ENCODE measurements at regions not wholly inside any gene's neighbourhood (a gene's known extent, or its start where the extent isn't known, plus 50 kb on each side); places are given as distances from the start of the nearest gene placed in this dataset.

GRCh38 chr10:44627591-44628354 lies 242.9 kb upstream of the CXCL12 start:
- DNase-seq: no peak

DNA sequence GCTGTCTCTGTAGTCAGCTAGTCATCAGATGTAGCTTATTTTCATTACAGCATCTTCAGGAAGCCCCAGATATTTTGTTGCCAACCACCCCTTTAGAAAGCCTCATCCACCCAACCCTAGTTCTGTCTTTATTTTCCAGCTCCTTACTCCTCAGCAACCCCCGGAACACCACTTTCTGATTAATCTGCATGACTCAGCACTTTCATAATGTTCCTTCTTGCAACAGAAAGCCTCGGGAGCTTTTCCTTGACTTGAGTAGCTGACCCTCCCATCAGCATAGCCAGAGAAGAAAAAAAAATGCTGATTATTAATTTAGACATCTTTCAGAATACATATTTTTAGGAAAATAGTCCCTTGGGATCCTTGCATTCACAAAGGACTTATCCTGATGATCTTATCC lies 244.0 kb upstream of the CXCL12 start:
- DNase-seq: no peak

DNA sequence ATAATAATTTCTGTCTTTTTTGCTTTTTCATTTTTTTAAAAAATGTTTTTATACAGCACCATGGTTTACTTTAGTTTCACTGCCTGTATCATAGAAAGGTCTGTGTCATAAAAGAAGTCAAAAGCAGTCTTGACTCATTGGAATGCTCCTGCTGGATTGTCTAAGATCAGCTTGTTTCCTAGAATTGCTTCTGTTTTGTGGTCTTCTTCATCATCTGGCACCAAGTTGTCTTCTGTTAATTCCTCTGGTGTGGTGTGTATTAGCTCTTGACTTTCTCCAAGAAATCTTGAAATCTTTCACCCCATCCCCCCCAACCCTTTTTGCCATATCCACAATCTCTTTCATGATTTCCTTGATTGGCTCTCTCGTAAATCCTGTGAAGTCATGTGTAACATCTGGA lies 250.3 kb upstream of the CXCL12 start:
- DNase-seq: no peak

DNA sequence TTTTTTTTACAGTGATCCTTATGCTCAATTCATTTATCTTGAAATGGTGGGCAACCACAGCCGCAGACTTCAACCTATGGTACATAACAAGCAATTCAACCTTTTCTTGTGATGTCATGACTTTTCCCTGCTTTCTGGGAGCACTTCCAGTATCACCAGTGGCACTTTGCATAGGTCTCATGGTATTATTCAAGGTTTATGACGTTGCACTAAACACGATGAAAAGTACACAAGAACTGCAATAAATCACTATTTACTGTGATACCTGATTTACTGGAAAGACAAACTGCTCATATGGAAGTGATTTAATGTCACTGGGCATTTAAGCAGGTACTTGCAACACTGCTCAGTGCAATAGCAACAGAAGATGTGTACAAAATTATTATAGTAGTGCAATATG lies 251.7 kb upstream of the CXCL12 start:
- DNase-seq: no peak

- no peak for DNase-seq
These were observed 255.5 kb upstream of the CXCL12 start for GRCh38 chr10:44640429-44640828.

DNA sequence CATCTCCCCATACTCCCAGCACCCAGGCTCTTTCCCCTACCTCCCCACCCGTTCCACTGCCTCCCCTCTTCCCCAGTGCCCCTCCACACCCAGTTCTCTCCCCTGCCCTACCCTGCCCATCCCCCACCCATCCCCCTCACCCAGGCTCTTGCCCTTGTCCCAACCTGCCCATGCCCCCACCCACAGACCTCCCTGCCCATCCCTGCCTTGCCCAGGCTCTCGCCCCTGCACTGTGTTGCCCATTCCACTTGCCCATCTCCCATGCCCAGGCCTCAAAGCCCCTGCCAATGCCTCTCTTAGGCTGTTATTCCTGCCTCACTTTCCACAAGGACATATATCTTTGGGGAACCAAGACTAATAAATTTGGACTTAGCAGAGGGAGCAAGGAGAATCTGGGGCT lies 262.6 kb upstream of the CXCL12 start:
- DNase-seq: no peak

DNA sequence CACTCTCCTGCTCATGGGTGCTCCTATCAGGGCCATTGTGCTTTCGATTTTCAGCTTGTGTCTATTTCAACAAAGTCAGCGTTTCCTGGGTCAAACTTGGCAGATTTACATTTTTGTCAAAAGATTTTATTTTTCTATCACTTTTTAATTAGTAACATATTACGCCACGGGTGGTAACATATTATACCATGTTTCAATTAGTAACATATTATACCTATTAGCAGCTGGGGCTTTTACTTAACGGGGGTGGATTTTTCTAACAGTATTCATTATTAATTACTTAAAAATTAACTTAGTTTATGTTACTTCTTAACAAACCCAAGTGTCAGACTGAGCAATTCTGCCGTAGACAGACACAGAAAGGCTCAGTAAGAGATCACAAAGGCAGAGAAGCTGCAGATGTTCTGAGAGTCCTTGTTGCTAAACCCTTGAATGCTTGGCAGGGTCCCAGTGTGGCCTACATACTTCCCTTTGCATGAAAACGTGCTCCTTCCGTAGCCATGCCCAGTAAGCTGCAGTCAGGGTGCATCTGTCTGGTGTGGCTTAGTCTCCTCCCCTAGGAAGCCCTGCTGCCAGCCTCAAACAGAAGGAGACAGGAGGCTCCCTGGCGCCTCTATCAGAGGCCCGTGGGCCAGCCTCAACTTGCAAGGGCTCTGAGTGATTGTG lies 263.1 kb upstream of the CXCL12 start:
- no peak for DNase-seq

DNA sequence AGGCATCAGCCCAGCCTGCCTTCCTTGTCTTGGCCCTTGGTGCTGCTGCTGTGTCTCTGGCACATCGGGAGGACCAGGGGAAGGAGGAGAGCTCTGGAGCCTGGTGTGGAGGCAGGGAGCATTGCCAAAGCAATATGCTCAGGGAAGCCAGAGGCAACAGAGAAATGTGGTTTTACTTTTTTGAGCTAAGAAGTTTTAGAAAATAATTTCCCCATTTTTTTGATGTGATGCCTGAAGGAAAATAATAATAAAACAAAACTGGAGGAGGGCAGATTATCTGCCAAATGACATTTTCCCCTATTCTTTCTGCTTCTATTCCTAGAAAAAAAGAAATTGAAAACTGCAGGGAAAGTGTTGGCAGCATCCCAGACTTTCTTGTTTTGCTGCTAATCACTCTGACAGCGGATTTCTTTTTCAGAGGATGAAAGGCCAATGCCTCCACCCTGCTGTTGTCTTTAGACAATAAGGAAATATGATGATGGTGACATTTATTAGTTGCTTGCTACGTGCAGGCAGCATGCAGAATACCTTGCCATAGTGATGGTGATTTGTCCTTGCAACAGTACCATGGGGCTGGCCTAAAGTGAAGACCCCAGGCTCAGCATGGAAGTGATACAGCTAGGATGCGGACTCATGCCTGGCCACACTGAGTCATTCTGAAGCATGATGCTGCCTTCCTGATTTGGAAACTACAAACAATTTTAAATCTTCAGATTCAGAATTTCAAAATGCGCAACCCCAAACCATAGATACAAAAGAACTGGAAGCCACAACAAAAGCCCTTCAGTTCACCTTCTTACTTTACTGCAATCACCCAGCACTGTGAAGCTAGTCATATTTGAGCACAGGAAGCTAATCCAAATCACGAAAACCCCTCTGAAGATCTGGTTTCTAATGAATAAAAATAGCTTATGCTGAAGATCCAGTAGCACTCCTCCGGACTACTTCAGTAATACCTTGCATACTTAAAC lies 260.2 kb upstream of the TMEM72 start:
- no peak for DNase-seq

DNA sequence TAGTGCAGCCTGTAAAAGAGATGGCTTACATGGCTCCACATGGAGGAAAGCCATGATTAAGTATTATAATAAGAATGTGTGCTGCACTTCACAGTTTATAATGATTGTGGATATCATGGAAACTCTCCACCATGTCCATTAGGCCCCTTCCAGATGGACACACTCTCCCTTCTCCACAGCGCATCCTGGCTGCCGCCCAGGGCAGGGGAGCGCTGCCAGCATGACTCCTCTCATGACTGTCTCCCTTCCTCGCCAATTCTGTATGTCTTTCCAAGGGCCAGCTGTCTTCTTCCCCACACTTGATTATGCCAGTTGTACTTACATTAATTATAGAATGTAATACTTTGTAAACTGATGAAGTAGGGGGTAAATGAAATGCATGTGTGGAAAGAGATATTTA lies 259.3 kb upstream of the TMEM72 start:
- no peak for DNase-seq

- DNase-seq: no peak
These were observed 251.8 kb upstream of the TMEM72 start for GRCh38 chr10:44659320-44659719.

- DNase-seq: no peak
These were observed 250.9 kb upstream of the TMEM72 start for GRCh38 chr10:44660271-44660670.

DNA sequence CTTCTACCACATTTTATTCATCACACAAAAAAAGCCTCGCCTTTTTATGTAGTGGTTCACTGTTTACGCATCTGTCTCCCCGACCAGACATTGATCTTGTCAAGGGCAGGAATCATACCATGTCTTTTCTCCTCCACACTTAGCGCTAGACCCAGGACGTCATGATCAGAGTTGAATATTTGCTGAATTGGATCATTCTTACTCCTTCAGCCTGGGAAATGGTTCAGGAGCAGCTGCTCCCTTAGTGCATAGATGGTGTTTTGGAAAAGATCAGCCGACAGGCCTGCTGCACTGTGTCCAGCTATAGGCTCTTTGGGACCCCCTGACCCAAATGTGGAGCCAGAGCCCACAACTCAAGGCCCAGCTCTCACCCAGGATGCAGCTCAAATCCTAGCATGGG lies 249.1 kb upstream of the TMEM72 start:
- no peak for DNase-seq

- DNase-seq: no peak
These were observed 242.8 kb upstream of the TMEM72 start for GRCh38 chr10:44668336-44668735.

DNA sequence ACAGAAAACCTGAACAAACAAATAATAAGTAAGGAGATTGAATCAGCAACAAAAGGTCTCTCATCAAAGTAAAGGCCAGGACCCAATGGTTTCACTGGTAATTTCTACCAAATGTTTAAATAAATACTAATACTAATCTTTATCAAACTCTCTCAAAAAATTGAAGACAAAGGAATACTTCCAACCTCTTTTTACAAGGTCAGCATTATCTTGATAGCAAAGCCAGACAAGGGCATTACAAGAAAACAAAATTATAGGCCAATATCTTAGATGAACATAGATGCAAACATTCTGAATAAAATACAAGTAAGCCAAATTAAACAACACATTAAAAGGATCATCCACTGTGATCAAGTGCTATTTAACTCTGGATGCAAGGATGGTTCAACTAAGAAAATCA lies 239.8 kb upstream of the TMEM72 start:
- DNase-seq: no peak

GRCh38 chr10:44673245-44673983 lies 237.7 kb upstream of the TMEM72 start:
- DNase-seq: no peak

GRCh38 chr10:44674536-44675386 lies 236.4 kb upstream of the TMEM72 start:
- no peak for DNase-seq

DNA sequence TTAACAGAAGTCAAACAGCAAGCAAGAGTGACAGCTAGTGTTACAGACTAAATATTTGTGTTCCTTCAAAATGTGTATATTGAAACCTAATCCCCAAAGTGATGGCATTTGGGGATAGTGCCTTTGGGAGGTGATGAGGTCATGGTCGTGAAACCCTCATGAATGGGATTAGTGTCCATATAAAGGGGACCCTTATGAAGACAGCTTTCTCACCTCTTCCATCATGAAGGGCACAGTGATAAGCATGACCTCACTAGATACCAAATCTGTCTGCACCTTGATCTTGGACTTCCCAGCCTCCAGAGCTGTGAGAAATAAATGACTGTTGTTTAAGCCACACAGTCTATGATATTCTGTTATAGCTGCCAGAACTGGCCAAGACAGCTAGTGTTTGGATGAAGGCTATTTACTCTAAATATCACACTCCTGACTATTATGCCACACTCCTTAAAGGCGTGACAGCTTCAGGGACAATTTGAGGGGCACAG lies 235.7 kb upstream of the TMEM72 start:
- no peak for DNase-seq

DNA sequence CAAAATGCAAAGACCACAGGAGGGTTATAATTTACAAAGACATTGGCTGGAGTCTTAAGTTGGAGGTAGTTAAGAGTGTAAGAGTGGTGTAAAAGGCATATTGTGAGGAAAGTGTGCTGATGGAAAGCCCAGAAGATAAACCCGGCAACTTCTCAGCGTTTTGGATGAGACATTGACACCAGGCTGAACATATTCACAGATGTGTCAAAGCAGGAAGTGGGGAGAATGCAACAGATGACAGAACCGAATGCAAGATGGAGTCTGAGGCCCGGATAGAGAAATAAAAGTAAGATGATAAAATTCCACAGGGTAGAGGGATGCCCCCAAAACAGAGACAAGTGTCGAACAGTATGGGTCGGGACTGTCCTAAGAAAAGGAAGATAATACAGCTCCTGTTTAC lies 230.4 kb upstream of the TMEM72 start:
- DNase-seq: no peak

GRCh38 chr10:44682507-44682906 lies 228.6 kb upstream of the TMEM72 start:
- DNase-seq: no peak

DNA sequence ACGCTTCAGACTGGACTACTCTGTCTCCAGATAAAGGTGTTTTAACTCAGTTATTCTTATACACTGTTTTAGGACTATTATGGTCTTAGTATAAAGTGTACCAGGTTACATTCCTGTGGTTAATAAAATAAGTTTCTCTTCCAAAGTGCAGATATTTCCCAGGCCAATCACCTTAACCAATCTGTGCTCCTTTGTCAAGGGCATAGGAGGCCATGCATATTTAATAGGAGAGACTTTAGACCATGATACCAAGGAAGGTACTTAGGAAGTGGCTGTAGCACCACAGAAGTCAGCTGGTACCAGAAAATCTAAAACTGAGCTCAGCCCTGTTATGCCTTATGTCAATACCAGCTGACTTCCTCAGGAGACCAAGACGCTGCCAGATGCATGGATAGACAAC lies 226.5 kb upstream of the TMEM72 start:
- no peak for DNase-seq

- no peak for DNase-seq
These were observed 225.9 kb upstream of the TMEM72 start for GRCh38 chr10:44685220-44685619.

DNA sequence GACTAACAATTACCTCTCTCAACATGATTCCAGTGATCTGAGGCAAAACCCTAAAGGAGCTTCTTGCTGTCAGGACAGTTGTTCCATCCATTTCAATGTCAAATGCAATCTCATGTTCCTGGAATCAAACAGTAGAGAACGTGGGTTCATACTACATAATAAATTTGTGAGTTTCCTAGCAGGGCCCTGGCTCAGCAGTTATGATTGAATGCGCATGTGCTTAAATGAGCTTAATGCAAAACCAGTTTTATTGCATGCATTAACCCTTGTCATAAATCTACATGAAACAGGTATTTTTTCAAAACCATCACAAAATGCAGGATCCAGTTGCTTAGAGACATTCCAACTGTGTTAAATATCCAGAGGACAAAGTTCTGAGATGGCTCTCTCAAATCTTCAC lies 225.4 kb upstream of the TMEM72 start:
- no peak for DNase-seq

Measured in CD4-positive, alpha-beta T cell treated with Interleukin-12 subunit alpha and Interleukin-12 subunit beta, for 1 hour (primary cell).